Ovary (tissue), 3 donors: ENCODE measurements at regions not wholly inside any gene's neighbourhood (a gene's known extent, or its start where the extent isn't known, plus 50 kb on each side); places are given as distances from the start of the nearest gene placed in this dataset.

Source experiments
- EP300 ChIP-seq: sonication (generic); formaldehyde crosslinking; IDR thresholded peaks from one replicate; pipeline ENCODE4 v1.6.1; 2017; ENCODE audit warnings: antibody characterized with exemption
- POLR2A ChIP-seq: fragments of 450-650 bp; IDR thresholded peaks from one replicate; pipeline ENCODE4 v1.6.1; 2017; ENCODE audit warnings: antibody characterized with exemption, mild to moderate bottlenecking, moderate library complexity
- TF ChIP-seq, protein P1 (sequence below), 3 donors: fragments of 450-650 bp in 2 of 3; fragments of 200-600 bp in 1 of 3; IDR thresholded peaks; one replicate each; pipeline versions ENCODE4 v1.5.1 to v1.8.0; 2016 to 2022; ENCODE audit warnings: antibody characterized with exemption in 3 of 3, mild to moderate bottlenecking in 1 of 3
- donor health status: DM: no; HTN: no; CAD: no.

DNA sequence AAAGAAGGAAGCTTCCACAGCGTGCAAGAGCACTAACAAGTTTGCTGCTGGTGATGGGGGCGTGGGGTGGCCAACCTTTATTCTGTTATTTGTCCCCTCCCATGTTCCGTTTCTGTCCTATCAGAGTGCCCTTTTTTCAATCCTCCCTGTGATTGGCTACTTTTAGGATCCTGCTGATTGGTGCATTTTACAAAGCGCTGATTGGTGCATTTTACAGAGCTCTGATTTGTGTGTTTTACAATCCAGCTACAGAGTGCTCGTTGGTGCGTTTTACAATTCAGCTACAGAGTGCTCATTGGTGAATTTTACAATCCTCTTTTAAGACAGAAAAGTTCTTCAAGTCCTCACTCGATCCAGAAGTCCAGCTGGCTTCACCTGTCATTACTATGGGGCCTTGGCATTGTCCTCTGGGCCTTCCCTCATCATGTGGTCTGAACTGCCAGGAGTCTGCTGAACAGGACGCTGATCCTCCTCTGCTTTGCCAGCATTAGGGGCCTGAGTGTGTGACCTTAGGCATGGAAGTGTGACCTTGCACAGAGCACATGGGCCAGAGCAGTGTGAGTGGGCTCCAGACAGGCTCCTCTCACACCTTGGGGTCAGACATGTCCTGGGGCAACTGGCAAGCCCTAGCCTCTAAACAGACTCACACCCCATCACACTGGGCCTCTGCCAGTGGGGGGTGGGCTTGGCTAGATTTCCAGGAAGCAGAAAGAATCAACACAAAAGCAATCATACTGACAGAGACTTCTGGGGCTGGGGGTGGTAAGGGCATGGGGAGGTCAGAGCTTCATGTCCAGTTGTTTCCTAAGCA, 167.4 kb downstream of the PTPN20 start:
- TF ChIP-seq, protein P1, sequence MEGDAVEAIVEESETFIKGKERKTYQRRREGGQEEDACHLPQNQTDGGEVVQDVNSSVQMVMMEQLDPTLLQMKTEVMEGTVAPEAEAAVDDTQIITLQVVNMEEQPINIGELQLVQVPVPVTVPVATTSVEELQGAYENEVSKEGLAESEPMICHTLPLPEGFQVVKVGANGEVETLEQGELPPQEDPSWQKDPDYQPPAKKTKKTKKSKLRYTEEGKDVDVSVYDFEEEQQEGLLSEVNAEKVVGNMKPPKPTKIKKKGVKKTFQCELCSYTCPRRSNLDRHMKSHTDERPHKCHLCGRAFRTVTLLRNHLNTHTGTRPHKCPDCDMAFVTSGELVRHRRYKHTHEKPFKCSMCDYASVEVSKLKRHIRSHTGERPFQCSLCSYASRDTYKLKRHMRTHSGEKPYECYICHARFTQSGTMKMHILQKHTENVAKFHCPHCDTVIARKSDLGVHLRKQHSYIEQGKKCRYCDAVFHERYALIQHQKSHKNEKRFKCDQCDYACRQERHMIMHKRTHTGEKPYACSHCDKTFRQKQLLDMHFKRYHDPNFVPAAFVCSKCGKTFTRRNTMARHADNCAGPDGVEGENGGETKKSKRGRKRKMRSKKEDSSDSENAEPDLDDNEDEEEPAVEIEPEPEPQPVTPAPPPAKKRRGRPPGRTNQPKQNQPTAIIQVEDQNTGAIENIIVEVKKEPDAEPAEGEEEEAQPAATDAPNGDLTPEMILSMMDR (IDR thresholded peaks at IDR 0.05): no peak
- TF ChIP-seq POLR2A (no peak), EP300 (no peak)
